H54 (cell line): ENCODE measurements at regions not wholly inside any gene's neighbourhood (a gene's known extent, or its start where the extent isn't known, plus 50 kb on each side); places are given as distances from the start of the nearest gene placed in this dataset.
"Not testable (repeated sequence)": the region's sequence is repeated elsewhere in the genome, so short reads cannot be mapped to it uniquely, and the experiment has no call there.

Source experiments
- DNase-seq: peaks from one replicate; pipeline ENCODE4 v3.0.0; 2011; ENCODE audit warnings: low spot score, mixed read lengths; ENCODE audit not compliant: insufficient read length
- FAIRE-seq: peaks from 3 replicates; lab custom pipeline; 2011; peaks lifted over from hg19 to GRCh38; lab: Jason Lieb, UNC
- POLR2A ChIP-seq: IDR thresholded peaks from 2 replicates; pipeline ENCODE4 v1.6.1; 2011; ENCODE audit warnings: low read depth, mild to moderate bottlenecking, low read length

- no peak for TF ChIP-seq POLR2A
- FAIRE-seq (no peak), DNase-seq (no peak)
Observed at GRCh38 chr5:6287176-6287575, 91.2 kb downstream of the MED10 start.

- no peak for TF ChIP-seq POLR2A
- FAIRE-seq = no peak
- DNase-seq = no peak
Observed at GRCh38 chr5:6286404-6286803, 91.9 kb downstream of the MED10 start.

GRCh38 chr5:6284491-6284890 lies 93.9 kb downstream of the MED10 start:
- FAIRE-seq, DNase-seq: not testable (repeated sequence)

GRCh38 chr5:6282352-6282751 lies 96.0 kb downstream of the MED10 start:
- no peak for FAIRE-seq
- no peak for DNase-seq
- no peak for TF ChIP-seq POLR2A

GRCh38 chr5:6281818-6282217 lies 96.5 kb downstream of the MED10 start:
- no peak for TF ChIP-seq POLR2A
- FAIRE-seq (no peak), DNase-seq (no peak)

GRCh38 chr5:6280425-6281100 lies 97.8 kb downstream of the MED10 start:
- no peak for FAIRE-seq
- DNase-seq = no peak
- no peak for TF ChIP-seq POLR2A

- TF ChIP-seq POLR2A = no peak
- no peak for DNase-seq
- FAIRE-seq = no peak
Observed at GRCh38 chr5:6279607-6280006, 98.7 kb downstream of the MED10 start.

- no peak for TF ChIP-seq POLR2A
- FAIRE-seq (no peak), DNase-seq (no peak)
Observed at GRCh38 chr5:6274846-6275543, 103.4 kb downstream of the MED10 start.

GRCh38 chr5:6273749-6274148 lies 104.6 kb downstream of the MED10 start:
- TF ChIP-seq POLR2A = no peak
- DNase-seq (no peak), FAIRE-seq (no peak)

- TF ChIP-seq POLR2A = no peak
- DNase-seq = no peak
- FAIRE-seq = no peak
Observed at GRCh38 chr5:6273090-6273735, 105.1 kb downstream of the MED10 start.

- TF ChIP-seq POLR2A = no peak
- no peak for FAIRE-seq
Observed at GRCh38 chr5:6269925-6270324, 108.4 kb downstream of the MED10 start.

GRCh38 chr5:6266671-6267197 lies 111.6 kb downstream of the MED10 start:
- no peak for FAIRE-seq
- no peak for TF ChIP-seq POLR2A
- no peak for DNase-seq

More at GRCh38 chr5:6269925-6270324, 108.4 kb downstream of the MED10 start:
- DNase-seq = no peak

- DNase-seq (no peak), FAIRE-seq (no peak)
- TF ChIP-seq POLR2A = no peak
Observed at GRCh38 chr5:6264394-6264793, 114.0 kb downstream of the MED10 start.

- FAIRE-seq = no peak
- DNase-seq = no peak
- TF ChIP-seq POLR2A = no peak
Observed at GRCh38 chr5:6262651-6263363, 115.5 kb downstream of the MED10 start.
